ENCODE measurements at regions not wholly inside any gene's neighbourhood (a gene's known extent, or its start where the extent isn't known, plus 50 kb on each side); places are given as distances from the start of the nearest gene placed in this dataset.

- H3K27ac Mint-ChIP-seq: no peak overlapping the region
- H3K9me3 Mint-ChIP-seq (ENCODE audit: low read depth): no peaks in the 10 kb centered on the region
- H3K4me3 Mint-ChIP-seq: no peak overlapping the region
- H3K4me1 Mint-ChIP-seq (ENCODE audit: low read depth): no peaks in the 10 kb centered on the region
- no peaks in the 10 kb centered on the region for H3K36me3 Mint-ChIP-seq
- peaks cover 3% of the 10 kb centered on the region for H3K27me3 Mint-ChIP-seq
Measured at GRCh38 chr2:71897137-71897480, 250.6 kb downstream of the CYP26B1 start.

DNA sequence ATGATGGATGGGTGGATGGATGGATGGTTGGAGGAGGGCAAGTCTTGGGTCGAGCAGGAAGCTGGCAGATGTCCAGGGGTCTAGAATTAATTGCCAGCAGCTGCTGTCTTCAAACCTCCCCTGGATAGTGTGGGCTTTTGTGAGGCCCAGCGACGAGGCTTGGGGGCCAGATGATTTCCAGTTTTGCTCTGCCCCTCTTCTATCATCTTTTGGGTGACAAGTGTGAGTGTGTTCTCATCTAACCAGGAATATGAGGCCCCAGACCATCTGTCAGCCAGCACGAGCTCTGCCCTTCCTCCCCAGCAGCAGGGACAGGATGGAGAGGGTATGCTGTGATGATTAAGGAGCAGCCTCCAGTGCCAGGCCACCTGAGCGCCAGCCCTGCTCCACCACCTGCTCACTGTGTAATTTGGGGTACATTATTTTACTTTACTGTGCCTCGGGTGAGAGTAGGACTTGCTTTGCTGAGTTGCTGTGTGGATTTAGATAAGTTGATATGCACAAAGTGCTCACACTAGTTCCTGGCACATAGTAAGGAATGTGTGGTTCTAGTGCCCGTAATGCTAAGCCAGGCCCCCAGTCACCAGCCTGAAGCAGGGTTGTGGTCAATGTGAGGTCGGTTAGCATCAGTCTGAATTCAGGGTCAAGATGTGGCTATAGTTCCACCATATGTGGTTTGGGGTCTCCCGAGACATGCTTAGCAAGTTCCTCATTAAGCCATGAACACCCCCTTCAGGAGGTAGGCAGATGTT is 251.1 kb downstream of the CYP26B1 start:
- no peaks in the 10 kb centered on the region for H3K9me3 Mint-ChIP-seq (ENCODE audit: low read depth)

DNA sequence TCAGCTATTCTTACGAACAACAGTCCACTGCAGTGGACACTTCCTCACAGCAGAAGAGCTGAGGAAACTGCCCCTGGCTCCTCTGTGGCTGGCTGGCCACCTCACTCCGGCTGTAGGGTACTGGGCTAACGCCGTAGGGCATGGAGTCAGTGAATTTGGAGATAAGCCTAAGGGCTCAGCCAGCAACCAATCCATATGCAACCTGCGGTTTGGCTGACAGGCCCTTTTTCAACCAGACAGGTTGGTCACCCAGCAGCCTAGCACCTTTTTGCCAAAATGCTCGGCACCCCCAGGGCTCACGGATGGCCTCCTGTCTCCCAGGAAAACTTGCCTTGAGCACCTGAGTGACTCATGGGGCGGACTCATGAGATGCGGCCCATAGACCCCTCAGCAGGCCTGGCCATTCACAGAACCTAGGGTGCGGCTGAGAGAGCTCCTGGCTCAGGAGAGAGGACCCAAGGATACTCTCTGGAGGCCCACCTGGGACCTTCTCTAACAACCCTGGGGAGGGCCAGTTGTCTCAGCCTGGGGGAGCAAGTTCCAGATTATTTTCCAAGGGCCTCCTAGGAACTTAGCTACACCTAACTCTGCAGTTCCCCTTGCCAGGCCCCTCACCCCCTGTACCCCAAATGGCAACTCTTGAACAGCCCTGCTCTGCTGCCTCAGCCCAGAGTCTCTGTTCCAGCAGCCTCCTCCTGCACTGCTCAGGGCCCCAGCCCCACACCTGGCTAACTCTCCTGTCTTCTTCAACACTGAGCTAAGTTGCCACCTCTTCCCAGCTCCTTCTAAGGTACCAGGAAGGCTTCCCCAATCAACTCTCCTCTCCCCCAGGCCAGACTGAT is 252.1 kb downstream of the CYP26B1 start:
- Mint-ChIP-seq H3K36me3 (no peaks in the 10 kb centered on the region), H3K27me3 (peaks cover 3% of the 10 kb centered on the region), H3K27ac (no peak overlapping the region), H3K4me1 (ENCODE audit: low read depth) (no peaks in the 10 kb centered on the region), H3K9me3 (ENCODE audit: low read depth) (no peaks in the 10 kb centered on the region), H3K4me3 (no peak overlapping the region)

More for the DNA sequence above, 251.1 kb downstream of the CYP26B1 start:
- H3K27ac Mint-ChIP-seq: no peak overlapping the region
- H3K4me1 Mint-ChIP-seq (ENCODE audit: low read depth): no peaks in the 10 kb centered on the region
- no peak overlapping the region for H3K4me3 Mint-ChIP-seq
- peaks cover 3% of the 10 kb centered on the region for H3K27me3 Mint-ChIP-seq
- H3K36me3 Mint-ChIP-seq: no peaks in the 10 kb centered on the region

GRCh38 chr2:71894261-71894660 is 253.4 kb downstream of the CYP26B1 start:
- no peak overlapping the region for H3K4me3 Mint-ChIP-seq

DNA sequence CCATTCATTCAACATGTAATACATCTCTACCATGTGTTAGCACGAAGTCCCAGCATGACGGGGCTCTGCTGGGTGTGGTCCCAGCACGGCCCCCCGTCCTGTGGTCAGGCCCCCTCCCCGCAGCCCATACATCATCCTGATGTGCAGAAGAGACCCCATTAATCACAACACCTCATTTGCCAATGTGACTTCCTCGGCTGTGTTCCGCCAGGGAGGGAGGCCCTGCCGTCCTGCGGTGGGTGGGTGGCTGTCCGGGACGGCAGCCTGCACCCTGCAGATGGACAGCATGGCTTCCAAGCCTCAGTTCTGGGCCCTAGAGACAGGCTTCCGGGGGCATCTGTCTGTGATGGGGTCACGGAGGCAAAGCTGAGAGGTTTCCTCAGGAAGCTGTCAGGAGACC is 254.0 kb downstream of the CYP26B1 start:
- no peaks in the 10 kb centered on the region for H3K9me3 Mint-ChIP-seq (ENCODE audit: low read depth)
- no peaks in the 10 kb centered on the region for H3K4me1 Mint-ChIP-seq (ENCODE audit: low read depth)
- H3K4me3 Mint-ChIP-seq: no peak overlapping the region
- H3K36me3 Mint-ChIP-seq: no peaks in the 10 kb centered on the region
- peaks cover 3% of the 10 kb centered on the region for H3K27me3 Mint-ChIP-seq
- no peak overlapping the region for H3K27ac Mint-ChIP-seq

More at GRCh38 chr2:71894261-71894660, 253.4 kb downstream of the CYP26B1 start:
- no peaks in the 10 kb centered on the region for H3K4me1 Mint-ChIP-seq (ENCODE audit: low read depth)
- no peaks in the 10 kb centered on the region for H3K36me3 Mint-ChIP-seq
- no peak overlapping the region for H3K27ac Mint-ChIP-seq
- no peaks in the 10 kb centered on the region for H3K9me3 Mint-ChIP-seq (ENCODE audit: low read depth)
- peaks cover 3% of the 10 kb centered on the region for H3K27me3 Mint-ChIP-seq

- Mint-ChIP-seq H3K27me3 (peaks cover 5% of the 10 kb centered on the region), H3K27ac (no peak overlapping the region), H3K36me3 (no peaks in the 10 kb centered on the region), H3K4me3 (no peak overlapping the region), H3K4me1 (ENCODE audit: low read depth) (no peaks in the 10 kb centered on the region), H3K9me3 (ENCODE audit: low read depth) (no peaks in the 10 kb centered on the region)
Measured at GRCh38 chr2:71892896-71893295, 254.8 kb downstream of the CYP26B1 start.

- H3K4me3 Mint-ChIP-seq: no peak overlapping the region
- peaks cover 5% of the 10 kb centered on the region for H3K27me3 Mint-ChIP-seq
- no peaks in the 10 kb centered on the region for H3K4me1 Mint-ChIP-seq (ENCODE audit: low read depth)
- H3K36me3 Mint-ChIP-seq: no peaks in the 10 kb centered on the region
- no peak overlapping the region for H3K27ac Mint-ChIP-seq
- no peaks in the 10 kb centered on the region for H3K9me3 Mint-ChIP-seq (ENCODE audit: low read depth)
Measured at GRCh38 chr2:71892423-71892730, 255.3 kb downstream of the CYP26B1 start.

GRCh38 chr2:71891719-71892422 is 255.8 kb downstream of the CYP26B1 start:
- Mint-ChIP-seq H3K9me3 (ENCODE audit: low read depth) (no peaks in the 10 kb centered on the region), H3K4me3 (no peak overlapping the region), H3K27me3 (peaks cover 5% of the 10 kb centered on the region), H3K36me3 (no peaks in the 10 kb centered on the region), H3K27ac (no peak overlapping the region), H3K4me1 (ENCODE audit: low read depth) (no peaks in the 10 kb centered on the region)

GRCh38 chr2:71891155-71891554 is 256.5 kb downstream of the CYP26B1 start:
- peaks cover 9% of the 10 kb centered on the region for H3K27me3 Mint-ChIP-seq
- no peaks in the 10 kb centered on the region for H3K4me1 Mint-ChIP-seq (ENCODE audit: low read depth)
- H3K27ac Mint-ChIP-seq: no peak overlapping the region
- no peaks in the 10 kb centered on the region for H3K36me3 Mint-ChIP-seq
- no peaks in the 10 kb centered on the region for H3K9me3 Mint-ChIP-seq (ENCODE audit: low read depth)
- H3K4me3 Mint-ChIP-seq: no peak overlapping the region

GRCh38 chr2:71889759-71890684 is 257.6 kb downstream of the CYP26B1 start:
- no peaks in the 10 kb centered on the region for H3K4me1 Mint-ChIP-seq (ENCODE audit: low read depth)
- no peaks in the 10 kb centered on the region for H3K36me3 Mint-ChIP-seq
- peaks cover 6% of the 10 kb centered on the region for H3K27me3 Mint-ChIP-seq
- H3K27ac Mint-ChIP-seq: no peak overlapping the region
- no peak overlapping the region for H3K4me3 Mint-ChIP-seq
- no peaks in the 10 kb centered on the region for H3K9me3 Mint-ChIP-seq (ENCODE audit: low read depth)

- H3K4me3 Mint-ChIP-seq: no peak overlapping the region
- H3K27me3 Mint-ChIP-seq: peaks cover 6% of the 10 kb centered on the region
- no peaks in the 10 kb centered on the region for H3K9me3 Mint-ChIP-seq (ENCODE audit: low read depth)
- no peaks in the 10 kb centered on the region for H3K4me1 Mint-ChIP-seq (ENCODE audit: low read depth)
- H3K36me3 Mint-ChIP-seq: no peaks in the 10 kb centered on the region
- no peak overlapping the region for H3K27ac Mint-ChIP-seq
Measured at GRCh38 chr2:71888751-71889445, 258.8 kb downstream of the CYP26B1 start.

DNA sequence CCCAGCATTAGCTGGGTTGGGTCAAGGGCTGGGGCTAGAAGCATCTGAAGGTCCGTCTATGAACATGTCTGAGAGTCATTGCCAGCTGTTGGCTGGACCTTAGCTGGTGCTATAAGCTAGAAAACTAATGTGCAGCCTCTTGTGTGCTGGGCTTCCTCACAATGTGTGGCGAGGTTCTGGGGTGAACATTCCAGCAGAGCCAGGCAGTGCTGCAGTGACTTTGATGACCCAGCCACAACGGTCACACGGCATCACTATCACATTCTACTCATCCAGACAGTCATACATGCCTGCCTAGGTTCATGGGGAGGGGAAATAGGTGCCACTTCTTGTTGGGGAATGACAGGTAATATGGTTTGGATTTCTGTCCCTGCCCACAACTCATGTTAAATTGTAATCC is 260.5 kb downstream of the CYP26B1 start:
- Mint-ChIP-seq H3K36me3 (no peaks in the 10 kb centered on the region), H3K9me3 (ENCODE audit: low read depth) (no peaks in the 10 kb centered on the region), H3K4me1 (ENCODE audit: low read depth) (no peaks in the 10 kb centered on the region), H3K27me3 (peaks cover 7% of the 10 kb centered on the region), H3K27ac (no peak overlapping the region), H3K4me3 (no peak overlapping the region)

DNA sequence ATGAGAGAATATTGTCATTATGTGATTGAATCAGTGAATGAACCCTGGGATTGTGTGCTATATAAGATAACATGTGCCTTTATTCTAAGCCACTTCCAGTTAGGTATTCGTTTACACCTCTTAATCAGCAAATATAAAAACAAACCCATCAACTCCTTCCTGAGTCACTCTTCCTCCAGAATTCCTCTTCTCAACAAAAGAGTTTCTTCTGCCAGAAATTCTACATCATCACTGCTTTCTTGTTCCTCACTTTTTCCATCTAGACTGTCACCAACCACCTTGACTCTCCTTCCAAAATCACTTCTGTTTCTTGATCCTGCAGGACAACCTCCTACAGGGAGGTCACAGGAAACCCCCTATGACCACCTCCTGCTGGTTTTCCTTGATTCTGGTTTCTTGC is 261.4 kb downstream of the CYP26B1 start:
- no peak overlapping the region for H3K4me3 Mint-ChIP-seq
- H3K27ac Mint-ChIP-seq: no peak overlapping the region
- H3K27me3 Mint-ChIP-seq: peaks cover 7% of the 10 kb centered on the region
- no peaks in the 10 kb centered on the region for H3K4me1 Mint-ChIP-seq (ENCODE audit: low read depth)
- H3K9me3 Mint-ChIP-seq (ENCODE audit: low read depth): no peaks in the 10 kb centered on the region
- no peaks in the 10 kb centered on the region for H3K36me3 Mint-ChIP-seq
